HepG2 (cell line): ENCODE measurements at regions not wholly inside any gene's neighbourhood (a gene's known extent, or its start where the extent isn't known, plus 50 kb on each side); places are given as distances from the start of the nearest gene placed in this dataset.

Experiments
- HNRNPL ChIP-seq: fragments of 200-400 bp; formaldehyde crosslinking; IDR thresholded peaks from 2 replicates; pipeline ENCODE4 v1.6.1; 2017; ENCODE audit warnings: mild to moderate bottlenecking, low read depth, low read length
- TF ChIP-seq, protein P1 (sequence below): sonication (generic); formaldehyde crosslinking; IDR thresholded peaks from 2 replicates; pipeline ENCODE4 v1.9.0; 2021; ENCODE audit warnings: mild to moderate bottlenecking, missing genetic modification reagents
- TF ChIP-seq, protein P2 (sequence below): IDR thresholded peaks from 2 replicates; pipeline ENCODE4 v1.6.1; 2016; ENCODE audit warnings: mild to moderate bottlenecking
- TF ChIP-seq, protein P3 (sequence below): sonication (generic); formaldehyde crosslinking; IDR thresholded peaks from 2 replicates; pipeline ENCODE4 v1.4.0; 2020; ENCODE audit warnings: low read depth, mild to moderate bottlenecking, missing genetic modification reagents

DNA sequence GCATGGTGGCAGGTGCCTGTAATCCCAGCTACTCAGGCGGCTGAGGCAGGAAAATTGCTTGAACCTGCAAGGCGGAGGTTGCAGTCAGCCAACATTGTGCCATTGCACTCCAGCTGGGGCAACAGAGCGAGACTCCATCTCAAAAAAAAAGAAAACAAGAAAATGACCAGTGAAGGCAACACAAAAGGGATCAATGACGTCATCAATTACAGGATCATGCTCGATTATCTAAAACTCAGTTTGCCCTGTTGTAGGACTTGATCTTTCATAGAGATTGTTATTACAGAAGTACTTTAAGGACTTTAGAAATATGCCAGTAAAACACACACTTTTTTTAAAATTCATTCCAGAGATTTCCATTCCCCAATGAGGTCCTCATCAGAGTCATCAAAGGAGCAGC lies 147.8 kb downstream of the ETS2 start (continued):
- TF ChIP-seq, protein P1, sequence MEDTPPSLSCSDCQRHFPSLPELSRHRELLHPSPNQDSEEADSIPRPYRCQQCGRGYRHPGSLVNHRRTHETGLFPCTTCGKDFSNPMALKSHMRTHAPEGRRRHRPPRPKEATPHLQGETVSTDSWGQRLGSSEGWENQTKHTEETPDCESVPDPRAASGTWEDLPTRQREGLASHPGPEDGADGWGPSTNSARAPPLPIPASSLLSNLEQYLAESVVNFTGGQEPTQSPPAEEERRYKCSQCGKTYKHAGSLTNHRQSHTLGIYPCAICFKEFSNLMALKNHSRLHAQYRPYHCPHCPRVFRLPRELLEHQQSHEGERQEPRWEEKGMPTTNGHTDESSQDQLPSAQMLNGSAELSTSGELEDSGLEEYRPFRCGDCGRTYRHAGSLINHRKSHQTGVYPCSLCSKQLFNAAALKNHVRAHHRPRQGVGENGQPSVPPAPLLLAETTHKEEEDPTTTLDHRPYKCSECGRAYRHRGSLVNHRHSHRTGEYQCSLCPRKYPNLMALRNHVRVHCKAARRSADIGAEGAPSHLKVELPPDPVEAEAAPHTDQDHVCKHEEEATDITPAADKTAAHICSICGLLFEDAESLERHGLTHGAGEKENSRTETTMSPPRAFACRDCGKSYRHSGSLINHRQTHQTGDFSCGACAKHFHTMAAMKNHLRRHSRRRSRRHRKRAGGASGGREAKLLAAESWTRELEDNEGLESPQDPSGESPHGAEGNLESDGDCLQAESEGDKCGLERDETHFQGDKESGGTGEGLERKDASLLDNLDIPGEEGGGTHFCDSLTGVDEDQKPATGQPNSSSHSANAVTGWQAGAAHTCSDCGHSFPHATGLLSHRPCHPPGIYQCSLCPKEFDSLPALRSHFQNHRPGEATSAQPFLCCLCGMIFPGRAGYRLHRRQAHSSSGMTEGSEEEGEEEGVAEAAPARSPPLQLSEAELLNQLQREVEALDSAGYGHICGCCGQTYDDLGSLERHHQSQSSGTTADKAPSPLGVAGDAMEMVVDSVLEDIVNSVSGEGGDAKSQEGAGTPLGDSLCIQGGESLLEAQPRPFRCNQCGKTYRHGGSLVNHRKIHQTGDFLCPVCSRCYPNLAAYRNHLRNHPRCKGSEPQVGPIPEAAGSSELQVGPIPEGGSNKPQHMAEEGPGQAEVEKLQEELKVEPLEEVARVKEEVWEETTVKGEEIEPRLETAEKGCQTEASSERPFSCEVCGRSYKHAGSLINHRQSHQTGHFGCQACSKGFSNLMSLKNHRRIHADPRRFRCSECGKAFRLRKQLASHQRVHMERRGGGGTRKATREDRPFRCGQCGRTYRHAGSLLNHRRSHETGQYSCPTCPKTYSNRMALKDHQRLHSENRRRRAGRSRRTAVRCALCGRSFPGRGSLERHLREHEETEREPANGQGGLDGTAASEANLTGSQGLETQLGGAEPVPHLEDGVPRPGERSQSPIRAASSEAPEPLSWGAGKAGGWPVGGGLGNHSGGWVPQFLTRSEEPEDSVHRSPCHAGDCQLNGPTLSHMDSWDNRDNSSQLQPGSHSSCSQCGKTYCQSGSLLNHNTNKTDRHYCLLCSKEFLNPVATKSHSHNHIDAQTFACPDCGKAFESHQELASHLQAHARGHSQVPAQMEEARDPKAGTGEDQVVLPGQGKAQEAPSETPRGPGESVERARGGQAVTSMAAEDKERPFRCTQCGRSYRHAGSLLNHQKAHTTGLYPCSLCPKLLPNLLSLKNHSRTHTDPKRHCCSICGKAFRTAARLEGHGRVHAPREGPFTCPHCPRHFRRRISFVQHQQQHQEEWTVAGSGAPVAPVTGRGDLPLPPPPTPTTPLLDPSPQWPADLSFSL (CRISPR knock-in tag) = no peak
- TF ChIP-seq, protein P2, sequence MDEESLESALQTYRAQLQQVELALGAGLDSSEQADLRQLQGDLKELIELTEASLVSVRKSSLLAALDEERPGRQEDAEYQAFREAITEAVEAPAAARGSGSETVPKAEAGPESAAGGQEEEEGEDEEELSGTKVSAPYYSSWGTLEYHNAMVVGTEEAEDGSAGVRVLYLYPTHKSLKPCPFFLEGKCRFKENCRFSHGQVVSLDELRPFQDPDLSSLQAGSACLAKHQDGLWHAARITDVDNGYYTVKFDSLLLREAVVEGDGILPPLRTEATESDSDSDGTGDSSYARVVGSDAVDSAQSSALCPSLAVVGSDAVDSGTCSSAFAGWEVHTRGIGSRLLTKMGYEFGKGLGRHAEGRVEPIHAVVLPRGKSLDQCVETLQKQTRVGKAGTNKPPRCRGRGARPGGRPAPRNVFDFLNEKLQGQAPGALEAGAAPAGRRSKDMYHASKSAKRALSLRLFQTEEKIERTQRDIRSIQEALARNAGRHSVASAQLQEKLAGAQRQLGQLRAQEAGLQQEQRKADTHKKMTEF (CRISPR knock-in tag) = no peak
- TF ChIP-seq HNRNPL = no peak
- TF ChIP-seq, protein P3, sequence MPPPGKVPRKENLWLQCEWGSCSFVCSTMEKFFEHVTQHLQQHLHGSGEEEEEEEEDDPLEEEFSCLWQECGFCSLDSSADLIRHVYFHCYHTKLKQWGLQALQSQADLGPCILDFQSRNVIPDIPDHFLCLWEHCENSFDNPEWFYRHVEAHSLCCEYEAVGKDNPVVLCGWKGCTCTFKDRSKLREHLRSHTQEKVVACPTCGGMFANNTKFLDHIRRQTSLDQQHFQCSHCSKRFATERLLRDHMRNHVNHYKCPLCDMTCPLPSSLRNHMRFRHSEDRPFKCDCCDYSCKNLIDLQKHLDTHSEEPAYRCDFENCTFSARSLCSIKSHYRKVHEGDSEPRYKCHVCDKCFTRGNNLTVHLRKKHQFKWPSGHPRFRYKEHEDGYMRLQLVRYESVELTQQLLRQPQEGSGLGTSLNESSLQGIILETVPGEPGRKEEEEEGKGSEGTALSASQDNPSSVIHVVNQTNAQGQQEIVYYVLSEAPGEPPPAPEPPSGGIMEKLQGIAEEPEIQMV (CRISPR knock-in tag) = no peak
